Activated T-helper 1 cell treated with anti-CD3 and anti-CD28 coated beads, Interleukin-2, amount 50 U/mL, for 16 hours (primary cell): ENCODE measurements at regions not wholly inside any gene's neighbourhood (a gene's known extent, or its start where the extent isn't known, plus 50 kb on each side); places are given as distances from the start of the nearest gene placed in this dataset.

Experiments
- DNase-seq, 2 donors: peaks; one replicate each; pipeline ENCODE4 v3.0.0-alpha.2; 2020; ENCODE audit warnings: low read depth in 1 of 2, low spot score in 1 of 2

- DNase-seq: no peak
Observed at GRCh38 chr2:172200495-172201085, 97.9 kb upstream of the DLX2 start.

DNA sequence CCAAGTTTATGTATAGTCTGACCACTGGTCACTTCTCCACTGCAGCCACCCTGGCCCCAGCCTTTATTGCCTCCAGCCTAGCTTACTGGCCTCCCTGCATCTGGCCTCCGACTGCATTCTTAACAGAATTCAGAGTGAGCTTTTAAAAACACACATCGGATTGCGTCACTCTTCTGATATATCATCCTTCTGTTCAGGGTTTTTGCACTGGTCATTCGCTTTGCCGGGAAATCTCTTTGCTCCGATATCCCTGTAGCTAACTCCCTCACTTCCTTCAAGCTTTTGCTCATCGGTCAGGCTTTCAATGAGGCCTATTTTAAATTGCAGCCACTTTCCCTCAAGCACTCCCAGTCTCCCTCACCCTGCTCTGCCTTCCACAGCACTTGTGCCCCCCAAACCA, 101.6 kb upstream of the DLX2 start:
- no peak for DNase-seq

DNA sequence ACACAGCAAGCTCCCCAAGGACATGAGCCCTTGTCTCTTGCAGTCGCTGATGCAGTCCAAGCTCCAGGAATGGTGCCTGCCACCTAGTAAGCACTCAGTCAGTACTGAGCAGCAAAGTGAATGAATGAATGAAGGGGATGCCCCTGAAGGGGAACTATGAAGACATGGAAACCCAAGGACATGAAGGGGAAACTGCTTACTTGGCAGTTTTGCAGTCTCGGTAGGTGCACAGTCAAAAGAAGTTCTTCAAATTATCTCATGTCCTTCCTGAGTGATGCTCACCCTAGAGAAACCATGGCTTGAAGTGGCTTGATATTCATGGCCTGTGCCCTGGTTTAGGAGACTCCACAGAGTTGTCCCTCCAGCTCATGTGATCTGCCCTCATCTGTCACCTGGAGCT, 102.1 kb upstream of the DLX2 start:
- no peak for DNase-seq

- no peak for DNase-seq
Observed at GRCh38 chr2:172205292-172205691, 102.6 kb upstream of the DLX2 start.

DNA sequence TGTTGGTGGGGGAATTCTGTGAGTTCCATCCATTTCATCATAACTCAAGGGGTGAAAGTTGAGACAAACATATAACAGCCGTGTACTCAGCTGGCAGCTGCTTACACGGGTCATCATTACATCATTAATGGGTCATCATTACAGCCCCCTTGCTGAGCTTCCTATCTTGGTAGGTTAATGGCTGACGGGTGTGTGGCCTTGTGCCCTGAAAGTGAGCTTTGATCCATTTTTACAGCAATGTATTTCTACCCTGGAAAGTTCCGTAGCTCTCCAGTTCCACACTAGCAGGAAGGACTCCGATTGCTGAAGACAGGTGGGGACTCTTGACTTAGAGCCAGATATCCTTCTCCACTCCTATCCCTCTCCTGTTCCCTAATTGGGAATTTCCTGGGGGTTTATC, 105.2 kb upstream of the DLX2 start:
- no peak for DNase-seq

GRCh38 chr2:172208791-172209325, 106.2 kb upstream of the DLX2 start:
- no peak for DNase-seq

- DNase-seq: no peak
Observed at GRCh38 chr2:172210599-172210998, 107.9 kb upstream of the DLX2 start.

- DNase-seq: no peak
Observed at GRCh38 chr2:172211512-172211911, 108.8 kb upstream of the DLX2 start.

DNA sequence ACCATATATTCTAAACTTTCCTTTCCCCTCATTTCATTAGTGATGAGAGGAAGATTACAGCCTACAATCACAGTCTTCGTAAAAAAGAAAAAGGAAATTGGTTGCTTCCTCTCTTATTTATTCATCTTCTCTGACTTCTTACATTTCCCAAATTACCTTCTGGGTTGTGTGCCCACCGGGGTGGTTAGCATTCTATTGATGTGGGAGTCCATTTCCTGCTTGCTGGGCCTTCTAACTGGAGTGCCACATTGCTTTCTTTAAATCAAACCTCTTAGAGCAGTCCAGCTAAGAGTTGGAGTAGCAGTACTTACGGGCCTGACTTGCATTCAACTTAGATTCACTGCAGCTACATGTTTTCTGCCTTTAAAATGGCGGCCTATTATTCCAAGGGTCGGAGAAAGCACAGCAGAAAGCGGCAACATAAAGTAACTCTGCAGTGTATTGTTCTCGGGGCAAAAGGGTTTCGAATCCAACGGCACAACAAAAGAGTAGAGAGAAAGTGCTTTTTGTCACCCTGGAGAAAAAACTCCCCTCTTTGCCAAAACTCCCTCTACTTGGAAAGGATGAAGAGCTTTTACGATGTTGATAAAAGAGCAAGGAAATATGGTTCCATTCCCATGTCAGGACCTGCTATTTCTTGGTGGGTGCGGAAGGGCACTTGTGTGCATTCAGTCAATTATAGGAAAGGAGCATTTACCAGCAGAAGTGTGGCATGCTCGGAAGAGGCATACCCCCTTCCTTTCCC, 110.6 kb upstream of the DLX2 start:
- DNase-seq: no peak

GRCh38 chr2:172214252-172214651, 111.6 kb upstream of the DLX2 start:
- DNase-seq: no peak

DNA sequence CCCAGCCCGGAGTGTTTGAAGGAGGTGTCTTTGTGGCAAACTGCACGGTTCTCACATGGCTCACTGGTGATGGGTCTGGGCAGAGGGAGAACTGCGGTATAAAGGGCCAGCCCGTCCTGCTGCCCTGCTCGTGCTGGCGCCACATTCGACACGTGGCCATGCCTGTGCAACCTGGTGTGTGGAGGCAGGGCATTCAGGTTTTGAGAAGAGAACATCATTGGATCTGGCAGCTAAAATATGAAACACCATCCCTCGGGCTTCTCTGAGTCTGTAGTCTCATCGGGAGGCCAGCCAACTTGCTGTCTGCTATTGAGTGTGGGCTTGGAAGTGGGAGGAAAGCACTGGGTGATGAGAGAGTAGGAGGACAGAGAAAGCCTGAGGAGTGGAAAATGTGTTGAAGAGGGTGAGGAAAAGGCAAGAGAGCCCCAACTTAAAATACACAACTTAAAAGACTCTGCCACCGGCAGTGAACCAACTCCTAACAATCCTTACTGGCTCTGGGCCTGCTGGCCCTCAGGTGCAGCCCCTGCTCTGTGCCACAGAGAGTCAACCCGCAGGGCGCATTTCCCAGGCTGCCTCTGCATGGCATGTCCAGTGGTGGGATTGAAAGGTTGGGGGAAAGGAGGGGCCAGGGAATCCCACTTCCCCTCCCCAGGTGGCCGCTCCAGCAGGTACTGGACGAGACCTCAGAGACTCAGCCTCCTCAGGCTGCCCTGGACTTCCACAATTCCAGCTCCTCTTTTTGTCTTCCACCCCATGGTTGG, 112.7 kb upstream of the DLX2 start:
- DNase-seq: no peak

- no peak for DNase-seq
Observed at GRCh38 chr2:172215936-172216335, 113.2 kb upstream of the DLX2 start.

DNA sequence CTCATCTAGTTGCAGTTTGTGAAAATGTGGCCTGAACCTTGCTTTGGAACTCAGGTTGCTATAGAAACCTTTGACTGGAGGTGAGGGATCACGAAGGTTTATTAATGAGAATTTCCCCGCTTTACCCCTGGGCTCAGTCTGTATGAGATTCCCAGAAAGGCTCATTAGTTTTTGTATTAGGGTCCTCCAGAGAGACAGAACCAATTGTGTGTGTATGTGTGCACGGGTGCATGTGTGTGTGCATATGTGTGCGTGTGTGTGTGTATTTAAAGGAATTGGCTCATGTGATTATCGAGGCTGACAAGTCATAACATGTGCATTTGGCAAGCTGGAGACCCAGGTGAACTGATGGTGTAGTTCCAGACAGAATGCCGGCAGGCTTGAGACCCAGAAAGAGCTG, 113.8 kb upstream of the DLX2 start:
- no peak for DNase-seq

- no peak for DNase-seq
Observed at GRCh38 chr2:172219201-172219600, 116.5 kb upstream of the DLX2 start.

GRCh38 chr2:172220121-172220520, 117.4 kb upstream of the DLX2 start:
- no peak for DNase-seq

DNA sequence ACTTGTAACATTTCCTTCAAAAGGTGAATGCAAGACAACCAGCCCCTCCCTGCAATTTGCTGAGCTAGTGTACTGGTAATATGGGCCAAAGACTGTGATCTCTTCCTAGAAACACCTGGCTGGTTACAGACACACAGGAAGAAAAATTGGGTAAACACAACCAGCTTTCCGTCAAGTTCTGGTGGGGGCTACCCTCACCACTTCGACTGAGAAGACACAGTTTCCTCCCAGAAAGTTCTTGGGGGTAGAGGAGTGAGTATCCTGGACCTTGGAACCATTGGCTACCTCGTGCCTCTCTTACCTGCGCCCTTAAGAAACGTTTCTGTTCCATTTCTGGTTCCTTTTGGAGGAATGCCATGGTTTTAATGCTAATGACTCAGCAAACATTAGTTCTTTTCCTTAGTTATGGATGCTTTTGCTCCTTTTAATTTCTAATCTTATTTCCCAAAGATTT, 120.9 kb upstream of the DLX2 start:
- no peak for DNase-seq

DNA sequence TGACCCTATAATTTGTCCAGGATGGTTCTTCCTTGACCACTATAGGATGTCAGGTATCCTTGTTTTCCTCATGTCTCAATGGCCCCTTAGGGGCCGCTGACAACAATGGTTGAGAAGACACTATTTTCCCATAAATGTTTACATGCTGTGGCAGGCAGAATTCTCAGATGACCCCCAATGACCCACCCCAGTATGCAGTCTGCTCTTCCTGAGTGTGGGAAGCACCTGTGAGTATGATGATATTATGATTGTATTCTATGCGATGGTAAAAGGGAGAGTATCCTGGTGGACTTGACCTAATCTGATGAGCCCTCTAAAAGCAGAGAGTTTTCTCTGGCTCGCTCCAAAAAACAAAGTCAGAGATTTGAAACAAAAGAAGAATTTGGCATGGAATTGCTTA, 123.1 kb upstream of the DLX2 start:
- no peak for DNase-seq

GRCh38 chr2:172226244-172227061, 123.8 kb upstream of the DLX2 start:
- DNase-seq: no peak

- no peak for DNase-seq
Observed at GRCh38 chr2:172227719-172228118, 125.0 kb upstream of the DLX2 start.

GRCh38 chr2:172228177-172228808, 125.6 kb upstream of the DLX2 start:
- DNase-seq: no peak

DNA sequence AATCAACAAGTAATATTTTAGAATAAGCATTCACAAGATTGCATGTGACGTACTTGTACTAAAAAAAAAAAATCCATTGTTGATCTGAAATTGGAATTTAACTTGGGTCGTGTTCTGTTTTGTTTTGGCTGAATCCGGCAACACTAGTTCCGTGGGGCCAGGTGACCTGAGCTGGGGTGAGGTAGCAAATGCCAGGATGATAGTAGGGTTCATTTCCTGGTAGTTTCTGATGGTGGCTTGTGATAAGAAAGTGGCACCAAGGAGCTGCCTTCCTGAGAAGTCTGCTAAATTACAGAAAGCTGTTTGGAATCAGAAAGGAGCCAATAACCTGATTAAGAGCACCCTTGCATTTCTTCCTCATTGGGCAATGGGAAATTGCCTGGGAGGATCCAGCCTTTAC, 126.4 kb upstream of the DLX2 start:
- no peak for DNase-seq
